Activated T-helper 1 cell treated with anti-CD3 and anti-CD28 coated beads, Interleukin-12 subunit alpha, Interleukin-12 subunit beta, Interleukin-2, Interleukin-4 antibody, amounts not matched to agents 30 ng/mL and 10 ng/mL and 1 ng/mL, durations not matched to agents 14 hours and 24 hours and 36 hours (primary cell): ENCODE measurements at regions not wholly inside any gene's neighbourhood (a gene's known extent, or its start where the extent isn't known, plus 50 kb on each side); places are given as distances from the start of the nearest gene placed in this dataset.
"Not testable (repeated sequence)": the region's sequence is repeated elsewhere in the genome, so short reads cannot be mapped to it uniquely, and the experiment has no call there.

Experiments
- DNase-seq: peaks from one replicate; pipeline ENCODE4 v3.0.0; 2021; ENCODE audit warnings: low spot score
- H3K27ac Mint-ChIP-seq: one replicate; pipeline ENCODE4 v1.8.0; 2021; ENCODE audit warnings: mild to moderate bottlenecking, mixed read lengths
- H3K27me3 Mint-ChIP-seq: one replicate; pipeline ENCODE4 v1.8.0; 2022; ENCODE audit warnings: mild to moderate bottlenecking, moderate library complexity, mixed read lengths; ENCODE audit not compliant: insufficient read depth
- H3K36me3 Mint-ChIP-seq: one replicate; pipeline ENCODE4 v1.8.0; 2021; ENCODE audit warnings: low read depth, mixed read lengths
- H3K4me1 Mint-ChIP-seq: one replicate; pipeline ENCODE4 v1.8.0; 2021; ENCODE audit warnings: low read depth, mixed read lengths
- H3K4me3 Mint-ChIP-seq: one replicate; pipeline ENCODE4 v1.8.0; 2021; ENCODE audit warnings: mild to moderate bottlenecking, moderate library complexity, mixed read lengths
- H3K9me3 Mint-ChIP-seq: one replicate; pipeline ENCODE4 v1.8.0; 2021; ENCODE audit warnings: mixed read lengths
- intact Hi-C: fragments of 100-400 bp; cut with micrococcal nuclease; formaldehyde crosslinking; loops from one replicate; pipeline ENCODE4 v1.15.1; 2024

DNA sequence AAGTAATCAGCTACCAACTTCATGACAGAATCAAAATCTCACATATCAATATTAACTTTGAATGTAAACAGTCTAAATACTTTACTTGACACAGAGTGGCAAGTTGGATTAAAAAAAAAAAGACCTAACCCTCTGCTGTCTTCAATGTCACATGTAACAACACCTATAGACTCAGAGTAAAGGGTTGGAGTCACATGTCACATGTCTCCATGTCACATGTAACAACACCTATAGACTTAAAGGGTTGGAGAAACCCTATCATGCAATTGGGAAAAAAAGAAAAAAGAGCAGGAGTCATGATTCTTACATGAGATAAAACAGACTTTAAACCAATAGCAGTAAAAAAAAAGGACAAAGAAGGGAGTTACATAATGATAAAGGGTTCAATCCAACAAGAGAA lies 665.3 kb upstream of the LRRTM1 start:
- no peaks in the 10 kb centered on the region for H3K4me1 Mint-ChIP-seq
- DNase-seq: no peak
- no peaks in the 10 kb centered on the region for H3K36me3 Mint-ChIP-seq
- no peak overlapping the region for H3K4me3 Mint-ChIP-seq
- peaks cover 62% of the 10 kb centered on the region for H3K9me3 Mint-ChIP-seq
- no peaks in the 10 kb centered on the region for H3K27me3 Mint-ChIP-seq
- H3K27ac Mint-ChIP-seq: no peak overlapping the region
- intact Hi-C loops: no loop called here

DNA sequence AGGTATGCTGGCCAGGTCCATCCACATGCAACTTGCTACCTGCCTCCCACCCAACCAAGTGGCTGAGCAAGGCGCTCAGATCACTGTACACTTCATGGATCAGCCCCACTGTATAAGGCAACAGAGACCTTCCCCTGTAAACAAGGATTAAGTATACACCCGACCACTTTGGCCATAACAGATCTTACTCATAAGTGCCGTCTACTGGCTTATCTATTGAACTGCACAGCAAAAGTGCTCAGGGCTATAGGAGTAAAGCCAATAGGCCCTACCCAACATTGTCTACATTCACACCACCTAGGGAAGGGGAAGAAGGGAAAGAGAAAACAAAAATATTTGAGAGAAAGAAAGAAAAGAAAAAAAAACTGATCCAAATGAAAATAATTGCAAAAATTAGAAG lies 663.9 kb upstream of the LRRTM1 start:
- intact Hi-C loops: no loop called here
- Mint-ChIP-seq H3K27ac (no peak overlapping the region), H3K4me1 (no peaks in the 10 kb centered on the region), H3K4me3 (no peak overlapping the region), H3K36me3 (no peaks in the 10 kb centered on the region), H3K27me3 (no peaks in the 10 kb centered on the region), H3K9me3 (peaks cover 72% of the 10 kb centered on the region)
- DNase-seq: no peak

DNA sequence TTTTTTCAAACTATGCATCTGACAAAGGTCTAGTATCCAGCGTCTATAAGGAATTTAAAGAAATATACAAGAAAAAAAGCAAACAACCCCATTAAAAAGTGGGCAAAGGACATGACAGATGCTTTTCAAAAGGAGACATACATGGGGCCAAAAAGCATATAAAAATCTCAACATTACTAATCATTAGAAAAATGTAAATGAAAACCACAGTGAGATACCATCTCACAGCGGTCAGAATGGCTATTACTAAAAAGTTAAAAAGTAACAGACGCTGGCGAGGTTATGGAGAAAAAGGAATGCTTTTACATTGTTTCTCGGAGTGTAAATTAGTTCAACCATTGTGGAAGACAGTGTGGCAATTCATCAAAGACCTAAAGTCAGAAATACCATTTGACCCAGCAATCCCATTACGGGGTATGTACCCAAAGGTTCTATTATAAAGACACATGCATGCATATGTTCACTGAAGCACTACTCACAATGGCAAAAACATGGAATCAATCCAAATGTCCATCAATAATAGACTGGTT lies 643.1 kb upstream of the LRRTM1 start:
- no peak for DNase-seq
- Mint-ChIP-seq H3K27ac (no peak overlapping the region), H3K4me3 (no peak overlapping the region), H3K36me3 (no peaks in the 10 kb centered on the region), H3K4me1 (no peaks in the 10 kb centered on the region), H3K27me3 (no peaks in the 10 kb centered on the region), H3K9me3 (peaks cover 6% of the 10 kb centered on the region)
- intact Hi-C loops: no loop called here

DNA sequence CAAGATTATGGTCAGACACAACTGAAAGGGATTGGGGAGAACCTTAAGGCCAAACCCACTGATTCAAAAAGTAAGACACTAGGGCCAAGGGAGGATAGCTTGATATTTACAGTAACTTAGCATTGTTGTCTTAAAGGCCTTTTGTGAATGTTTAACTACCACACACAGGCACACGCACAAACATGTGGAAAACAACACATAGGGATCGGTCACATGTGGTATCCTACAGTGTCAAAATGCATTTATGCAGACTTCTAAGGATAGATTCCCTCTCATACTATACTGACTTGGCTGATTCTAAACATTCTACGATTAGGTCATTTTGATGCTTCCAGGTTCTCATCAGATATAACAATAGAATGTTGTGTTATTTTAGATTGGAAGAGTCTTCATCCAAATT lies 638.9 kb upstream of the LRRTM1 start:
- Mint-ChIP-seq H3K4me1 (no peaks in the 10 kb centered on the region), H3K9me3 (peaks cover 10% of the 10 kb centered on the region), H3K27me3 (no peaks in the 10 kb centered on the region), H3K4me3 (no peak overlapping the region), H3K27ac (no peak overlapping the region), H3K36me3 (no peaks in the 10 kb centered on the region)
- intact Hi-C loops: no loop called here
- no peak for DNase-seq

DNA sequence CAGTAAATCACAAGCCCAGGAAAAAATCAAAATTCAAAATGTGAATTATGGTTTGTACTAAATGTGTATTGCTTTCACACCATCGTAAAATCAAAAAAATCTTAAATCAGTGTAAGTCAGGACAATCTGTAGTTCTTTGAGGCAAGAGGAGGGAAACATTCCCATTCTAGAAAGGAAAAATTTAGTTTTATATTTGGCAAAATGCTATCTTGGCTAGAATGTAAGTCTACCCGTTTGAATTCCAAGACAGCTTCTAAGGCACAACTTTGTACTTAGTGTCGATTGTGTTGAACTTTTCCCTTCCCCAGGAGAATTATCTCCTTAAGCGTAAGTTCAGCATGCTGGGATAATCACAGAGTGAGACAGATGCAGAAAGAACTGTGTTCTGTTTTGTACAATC lies 638.2 kb upstream of the LRRTM1 start:
- Mint-ChIP-seq H3K9me3 (peaks cover 18% of the 10 kb centered on the region), H3K27ac (no peak overlapping the region), H3K36me3 (no peaks in the 10 kb centered on the region), H3K4me3 (no peak overlapping the region), H3K27me3 (no peaks in the 10 kb centered on the region), H3K4me1 (no peaks in the 10 kb centered on the region)
- intact Hi-C loops: no loop called here
- no peak for DNase-seq

GRCh38 chr2:80938463-80938862 lies 633.9 kb upstream of the LRRTM1 start:
- Mint-ChIP-seq H3K27ac (no peak overlapping the region), H3K27me3 (no peaks in the 10 kb centered on the region), H3K4me1 (no peaks in the 10 kb centered on the region), H3K36me3 (no peaks in the 10 kb centered on the region), H3K9me3 (peaks cover 34% of the 10 kb centered on the region), H3K4me3 (no peak overlapping the region)
- no peak for DNase-seq
- intact Hi-C loops: no loop called here

- H3K4me1 Mint-ChIP-seq, H3K27me3 Mint-ChIP-seq, intact Hi-C loops, H3K27ac Mint-ChIP-seq, H3K36me3 Mint-ChIP-seq, DNase-seq, H3K4me3 Mint-ChIP-seq: not testable (repeated sequence)
- peaks cover 49% of the 10 kb centered on the region for H3K9me3 Mint-ChIP-seq
These were observed 627.3 kb upstream of the LRRTM1 start for GRCh38 chr2:80931820-80932219.

DNA sequence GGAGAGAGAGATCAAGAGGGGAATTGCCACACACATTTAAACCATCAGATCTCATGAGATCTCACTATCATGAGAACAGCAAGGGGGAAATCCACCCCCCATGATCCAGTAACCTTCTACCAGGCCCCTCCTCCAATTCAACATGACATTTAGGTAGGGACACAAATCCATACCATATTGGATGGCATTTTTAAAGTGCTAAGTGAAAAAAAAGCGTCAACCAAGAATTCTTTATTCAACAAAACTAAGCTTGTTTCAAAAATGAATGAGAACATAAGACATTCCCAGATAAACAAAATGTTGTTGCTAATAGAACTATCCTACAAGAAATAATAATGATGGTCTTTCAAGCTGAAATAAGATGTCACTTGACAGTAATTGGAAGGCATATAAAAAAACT lies 626.2 kb upstream of the LRRTM1 start:
- intact Hi-C loops: no loop called here
- DNase-seq: no peak
- Mint-ChIP-seq H3K27ac (no peak overlapping the region), H3K36me3 (no peaks in the 10 kb centered on the region), H3K4me3 (no peak overlapping the region), H3K27me3 (no peaks in the 10 kb centered on the region), H3K4me1 (no peaks in the 10 kb centered on the region), H3K9me3 (peaks cover 42% of the 10 kb centered on the region)

GRCh38 chr2:80926168-80926567 lies 621.6 kb upstream of the LRRTM1 start:
- H3K9me3 Mint-ChIP-seq: peaks cover 44% of the 10 kb centered on the region
- H3K27me3 Mint-ChIP-seq: no peaks in the 10 kb centered on the region
- H3K4me3 Mint-ChIP-seq: no peak overlapping the region
- H3K27ac Mint-ChIP-seq: no peak overlapping the region
- DNase-seq: no peak
- H3K4me1 Mint-ChIP-seq: no peaks in the 10 kb centered on the region
- intact Hi-C loops: no loop called here
- no peaks in the 10 kb centered on the region for H3K36me3 Mint-ChIP-seq

GRCh38 chr2:80896576-80896975 lies 592.0 kb upstream of the LRRTM1 start:
- intact Hi-C loops: no loop called here
- no peak overlapping the region for H3K4me3 Mint-ChIP-seq

DNA sequence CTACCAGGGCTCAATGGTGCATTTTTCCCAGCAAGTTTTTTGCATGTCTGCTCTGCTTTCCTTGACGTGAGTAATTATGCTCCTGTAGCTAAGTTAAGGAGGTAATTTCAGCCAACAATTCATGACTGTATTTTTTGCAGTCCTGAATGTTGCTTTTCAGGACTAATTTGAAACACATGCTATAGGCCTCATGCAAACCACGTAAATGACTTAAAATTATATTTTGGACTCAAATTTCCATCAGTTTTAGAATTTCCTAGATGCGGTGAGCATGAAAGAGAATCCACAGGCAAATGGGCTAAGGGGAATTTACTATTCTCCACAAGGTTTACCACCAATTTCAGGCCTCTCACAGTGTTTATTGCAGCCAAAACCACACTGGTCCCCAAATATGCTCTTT lies 589.9 kb upstream of the LRRTM1 start:
- no peak for DNase-seq
- Mint-ChIP-seq H3K36me3 (no peaks in the 10 kb centered on the region), H3K27me3 (no peaks in the 10 kb centered on the region), H3K27ac (no peak overlapping the region), H3K4me1 (no peaks in the 10 kb centered on the region), H3K9me3 (peaks cover 11% of the 10 kb centered on the region), H3K4me3 (no peak overlapping the region)
- intact Hi-C loops: no loop called here

More at GRCh38 chr2:80896576-80896975, 592.0 kb upstream of the LRRTM1 start:
- Mint-ChIP-seq H3K27me3 (no peaks in the 10 kb centered on the region), H3K9me3 (peaks cover 15% of the 10 kb centered on the region), H3K36me3 (no peaks in the 10 kb centered on the region), H3K4me1 (no peaks in the 10 kb centered on the region), H3K27ac (no peak overlapping the region)
- no peak for DNase-seq

DNA sequence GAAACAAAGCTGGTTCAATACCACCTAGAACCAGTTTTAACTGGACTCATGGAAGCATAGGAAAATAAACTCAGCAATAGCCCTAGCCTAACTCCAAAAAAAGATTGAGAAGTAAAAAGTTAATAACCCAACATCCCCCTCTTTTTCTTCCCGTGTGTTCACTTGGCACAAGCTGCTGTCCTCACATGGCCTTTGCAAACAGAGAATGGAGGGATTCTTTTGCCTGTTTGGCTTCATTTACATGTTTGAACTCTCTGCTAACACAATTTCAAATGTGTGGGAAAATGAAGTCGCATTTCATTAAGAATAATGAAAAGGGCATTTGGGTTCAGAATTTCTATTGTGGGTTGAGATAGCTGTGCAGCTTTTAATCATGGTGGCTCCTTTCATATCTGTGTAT lies 589.2 kb upstream of the LRRTM1 start:
- no peaks in the 10 kb centered on the region for H3K4me1 Mint-ChIP-seq
- H3K4me3 Mint-ChIP-seq: no peak overlapping the region
- intact Hi-C loops: no loop called here

GRCh38 chr2:80889009-80889408 lies 584.5 kb upstream of the LRRTM1 start:
- no peak overlapping the region for H3K4me3 Mint-ChIP-seq
- no peak overlapping the region for H3K27ac Mint-ChIP-seq
- H3K4me1 Mint-ChIP-seq: no peaks in the 10 kb centered on the region
- H3K36me3 Mint-ChIP-seq: no peaks in the 10 kb centered on the region
- H3K27me3 Mint-ChIP-seq: no peaks in the 10 kb centered on the region
- intact Hi-C loops: no loop called here
- DNase-seq: no peak
- H3K9me3 Mint-ChIP-seq: peaks cover 3% of the 10 kb centered on the region

More for the DNA sequence above, 589.2 kb upstream of the LRRTM1 start:
- Mint-ChIP-seq H3K36me3 (no peaks in the 10 kb centered on the region), H3K27ac (no peak overlapping the region), H3K27me3 (no peaks in the 10 kb centered on the region), H3K9me3 (peaks cover 11% of the 10 kb centered on the region)
- DNase-seq: no peak

DNA sequence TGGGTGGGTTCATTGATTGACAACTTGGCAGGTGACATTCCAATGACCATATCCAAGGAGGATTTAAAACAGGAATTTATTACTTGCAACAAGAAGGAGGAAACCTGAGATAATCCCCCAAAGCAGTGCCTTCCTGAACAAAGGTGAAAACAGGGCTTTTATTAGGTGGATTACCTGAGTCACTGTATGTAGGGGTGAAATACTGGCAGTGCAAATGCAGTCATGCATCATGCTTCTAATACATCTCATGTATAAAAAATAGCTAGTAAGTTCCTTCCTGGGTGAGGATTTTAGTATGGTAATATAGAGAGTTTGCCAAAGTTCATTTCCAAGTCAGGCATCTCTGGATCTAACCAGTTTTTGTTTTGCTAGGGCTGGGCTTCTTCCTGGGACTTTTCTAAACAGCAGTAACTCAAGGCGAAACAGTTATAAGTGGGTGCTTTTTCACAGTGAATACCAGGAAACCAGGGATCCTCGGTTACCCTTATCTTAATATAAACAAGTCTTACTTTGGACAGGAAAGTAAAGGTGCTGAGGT lies 583.4 kb upstream of the LRRTM1 start:
- no peaks in the 10 kb centered on the region for H3K4me1 Mint-ChIP-seq
- H3K36me3 Mint-ChIP-seq: no peaks in the 10 kb centered on the region
- intact Hi-C loops: no loop called here
- no peak overlapping the region for H3K4me3 Mint-ChIP-seq
- H3K27me3 Mint-ChIP-seq: no peaks in the 10 kb centered on the region
- no peak overlapping the region for H3K27ac Mint-ChIP-seq
- DNase-seq: no peak
- peaks cover 3% of the 10 kb centered on the region for H3K9me3 Mint-ChIP-seq
